Fibroblast of pulmonary artery (primary cell): ENCODE measurements at regions not wholly inside any gene's neighbourhood (a gene's known extent, or its start where the extent isn't known, plus 50 kb on each side); places are given as distances from the start of the nearest gene placed in this dataset.
"Not testable (repeated sequence)": the region's sequence is repeated elsewhere in the genome, so short reads cannot be mapped to it uniquely, and the experiment has no call there.

Experiments used
- DNase-seq: peaks from one replicate; pipeline ENCODE4 v3.0.0-alpha.2; 2010; ENCODE audit warnings: low read depth
- H3K4me3 ChIP-seq: replicated peaks from 2 replicates; pipeline ENCODE4 v1.5.1; 2011; ENCODE audit warnings: low read depth, mild to moderate bottlenecking, control low read depth, low read length, moderate library complexity

DNA sequence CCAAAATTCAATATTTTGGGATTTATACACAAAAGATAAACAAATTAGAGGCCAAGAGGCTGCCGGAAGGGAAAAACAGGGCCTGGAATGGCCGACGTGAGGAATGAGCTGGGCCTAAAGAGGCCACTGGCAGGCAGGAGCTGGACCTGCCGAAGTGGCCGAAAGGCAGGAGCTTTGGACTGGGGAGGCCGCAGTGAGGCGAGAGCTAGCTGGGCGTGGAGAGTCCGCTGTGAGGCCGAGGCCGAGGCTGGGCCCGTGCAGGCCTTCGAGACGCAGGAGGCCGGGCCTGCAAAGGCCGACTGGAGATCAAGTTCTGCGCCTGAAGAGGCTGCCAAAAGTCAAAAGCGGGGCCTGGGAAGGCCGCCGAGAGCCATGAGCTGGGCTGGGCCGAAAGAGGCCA lies 316.5 kb downstream of the OR4F29 start:
- not testable (repeated sequence) for H3K4me3 ChIP-seq, DNase-seq

DNA sequence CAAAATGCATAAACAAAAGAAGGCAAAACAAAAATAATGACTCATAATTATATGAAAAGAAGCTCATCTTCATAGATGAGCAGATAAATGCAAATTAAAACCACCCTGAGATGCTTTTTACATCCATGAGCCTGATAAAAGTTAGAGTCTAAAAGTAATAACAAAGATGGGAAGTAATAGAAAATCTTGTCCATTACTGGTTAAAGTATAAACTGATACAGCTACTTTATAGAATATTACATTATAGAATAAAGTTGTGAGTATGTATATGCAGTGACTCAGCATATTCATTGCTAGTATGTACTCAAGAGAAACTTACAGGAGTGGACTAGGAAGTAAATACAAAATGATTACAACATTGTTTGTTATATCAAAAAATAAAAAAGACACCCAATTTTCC lies 333.0 kb downstream of the OR4F29 start:
- DNase-seq, result not testable (repeated sequence)

DNA sequence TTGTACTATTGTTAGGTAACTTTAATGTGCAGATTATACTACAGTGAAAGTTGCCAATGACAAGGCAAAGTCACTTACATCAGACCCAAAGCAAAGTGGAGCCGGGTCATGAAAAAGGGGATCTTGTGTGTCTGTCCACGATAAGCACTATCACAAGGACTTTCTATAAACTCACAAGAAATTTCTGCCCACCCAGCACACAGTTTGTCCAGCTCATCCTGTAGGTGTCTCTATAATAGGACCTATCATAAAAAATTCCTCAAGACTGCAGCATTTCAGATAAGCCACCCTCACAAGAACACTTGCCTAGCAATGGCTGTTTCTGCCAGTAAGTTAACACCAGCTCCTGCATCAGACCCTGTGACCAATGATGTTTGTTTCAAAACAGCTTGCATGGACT lies 335.9 kb downstream of the OR4F29 start:
- not testable (repeated sequence) for H3K4me3 ChIP-seq

More for the DNA sequence above, 333.0 kb downstream of the OR4F29 start:
- H3K4me3 ChIP-seq, result not testable (repeated sequence)

DNA sequence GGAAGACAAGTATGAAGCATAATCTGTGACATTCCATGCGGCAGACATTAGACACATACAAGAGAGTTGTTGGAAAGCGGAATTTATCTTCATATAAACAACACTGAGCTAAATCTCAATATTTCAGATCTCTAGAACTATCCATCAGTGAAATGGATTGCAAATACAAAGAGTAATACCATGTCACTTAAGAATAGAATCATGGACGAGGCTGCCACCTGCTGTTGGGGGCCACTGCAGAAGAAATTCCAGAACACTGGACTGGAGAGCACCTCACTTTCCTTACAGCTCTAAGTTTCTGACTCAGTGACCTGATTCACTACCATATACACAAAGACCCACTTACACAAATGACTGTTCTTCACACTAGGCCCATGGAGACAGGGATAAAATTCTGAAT lies 346.7 kb downstream of the OR4F29 start:
- not testable (repeated sequence) for DNase-seq, H3K4me3 ChIP-seq

More for the DNA sequence above, 335.9 kb downstream of the OR4F29 start:
- not testable (repeated sequence) for DNase-seq

DNA sequence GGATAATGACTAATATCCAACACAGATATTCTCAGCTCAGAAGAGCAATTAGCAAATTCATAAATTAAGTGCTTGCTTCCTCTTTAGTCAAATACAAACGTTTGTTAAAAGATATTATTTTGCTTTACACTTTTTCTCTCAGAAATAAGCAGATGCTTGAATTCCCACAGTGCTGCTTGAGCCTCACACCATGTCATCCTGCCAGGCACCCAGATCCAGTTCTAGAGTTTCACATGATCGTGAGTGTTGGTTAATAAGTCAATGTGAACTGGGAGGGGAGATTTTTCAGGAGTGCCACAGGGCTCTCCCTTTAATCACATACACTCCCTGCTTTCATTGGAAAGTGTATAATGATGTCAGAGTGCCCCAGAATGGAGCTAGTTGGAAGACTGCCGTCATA lies 352.0 kb downstream of the OR4F29 start:
- H3K4me3 ChIP-seq, DNase-seq: not testable (repeated sequence)

DNA sequence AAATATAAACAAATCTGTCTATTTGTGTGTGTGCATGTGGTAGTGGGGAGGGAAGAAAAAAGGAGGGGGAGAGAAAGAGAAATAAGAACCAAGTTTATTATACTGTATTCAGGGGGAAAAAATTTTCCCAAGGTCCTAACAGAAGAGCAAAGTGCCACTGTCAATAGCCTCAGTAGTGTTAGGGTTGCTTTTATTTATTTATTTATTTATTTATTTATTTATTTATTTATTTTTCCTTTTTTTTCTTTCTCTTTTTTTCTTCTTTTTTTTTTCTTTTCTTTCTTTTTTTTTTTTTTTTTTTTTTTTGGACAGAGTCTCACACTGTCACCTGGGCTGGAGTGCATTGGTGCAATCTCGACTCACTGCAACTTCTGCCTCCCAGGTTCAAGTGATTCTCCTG lies 352.7 kb downstream of the OR4F29 start:
- not testable (repeated sequence) for H3K4me3 ChIP-seq, DNase-seq

DNA sequence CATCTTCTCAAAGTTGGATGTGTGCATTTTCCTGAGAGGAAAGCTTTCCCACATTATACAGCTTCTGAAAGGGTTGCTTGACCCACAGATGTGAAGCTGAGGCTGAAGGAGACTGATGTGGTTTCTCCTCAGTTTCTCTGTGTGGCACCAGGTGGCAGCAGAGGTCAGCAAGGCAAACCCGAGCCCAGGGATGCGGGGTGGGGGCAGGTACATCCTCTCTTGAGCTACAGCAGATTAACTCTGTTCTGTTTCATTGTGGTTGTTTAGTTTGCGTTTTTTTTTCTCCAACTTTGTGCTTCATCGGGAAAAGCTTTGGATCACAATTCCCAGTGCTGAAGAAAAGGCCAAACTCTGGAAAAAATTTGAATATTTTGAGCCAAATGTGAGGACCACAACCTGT lies 360.2 kb downstream of the OR4F29 start:
- H3K4me3 ChIP-seq, DNase-seq: not testable (repeated sequence)

DNA sequence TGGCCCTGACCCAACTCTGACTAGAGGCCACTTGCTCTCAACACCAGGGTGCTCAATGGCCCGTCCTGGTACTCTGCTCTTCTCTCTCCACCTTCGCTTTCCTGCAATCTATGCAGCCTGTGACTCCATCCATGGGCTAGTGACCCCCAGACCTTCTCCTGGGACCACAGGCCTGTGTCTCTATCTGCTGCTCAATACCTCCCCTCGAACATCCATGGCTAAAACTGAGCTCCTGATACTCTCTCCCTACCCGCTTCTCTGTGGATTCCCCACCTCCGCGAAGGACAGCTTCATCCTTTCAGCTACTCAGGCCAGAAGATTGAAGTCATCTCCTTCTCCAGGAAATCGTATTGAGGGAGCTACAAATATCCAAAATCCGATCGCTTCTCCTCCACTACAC lies 363.4 kb downstream of the OR4F29 start:
- not testable (repeated sequence) for H3K4me3 ChIP-seq, DNase-seq

DNA sequence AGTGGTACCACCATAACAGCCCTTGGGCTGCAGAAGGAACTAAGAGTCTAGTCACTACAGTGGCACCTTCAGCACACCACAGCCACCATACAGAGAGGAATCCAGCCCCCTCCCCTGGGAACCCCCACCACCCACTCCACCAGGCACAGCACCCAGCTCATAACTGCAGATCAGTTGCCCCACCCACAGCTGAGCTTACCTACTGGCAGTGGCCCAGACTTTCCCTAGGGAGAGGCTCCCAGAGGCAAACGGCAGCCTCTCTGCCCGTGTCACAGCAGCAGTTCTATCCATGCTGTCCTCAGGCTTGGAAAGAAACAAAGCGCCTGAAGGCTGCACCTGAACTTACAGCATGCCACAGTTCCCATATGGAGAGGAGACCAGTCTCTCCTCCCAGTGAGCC lies 372.3 kb downstream of the OR4F29 start:
- not testable (repeated sequence) for H3K4me3 ChIP-seq, DNase-seq

DNA sequence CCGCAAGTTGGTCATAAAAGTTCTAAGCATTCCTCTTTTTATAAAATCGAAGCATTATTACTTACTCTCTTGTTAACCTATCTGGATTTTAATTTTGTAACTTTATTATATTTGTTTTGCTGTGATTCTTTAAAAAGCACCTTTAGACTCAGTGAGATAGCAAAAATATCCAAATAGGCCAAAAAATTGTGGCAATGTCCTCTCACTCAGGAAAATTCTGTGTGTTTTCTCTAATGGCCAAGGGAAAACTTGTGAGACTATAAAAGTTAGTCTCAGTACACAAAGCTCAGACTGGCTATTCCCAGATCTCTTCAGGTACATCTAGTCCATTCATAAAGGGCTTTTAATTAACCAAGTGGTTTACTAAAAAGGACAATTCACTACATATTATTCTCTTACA lies 386.4 kb downstream of the OR4F29 start, which contains the start of gene OR4F5:
Gene OR4F5 (plus strand): TSS at position 301 of the 400 bp plus-strand sequence.
- H3K4me3 ChIP-seq, DNase-seq: not testable (repeated sequence)

DNA sequence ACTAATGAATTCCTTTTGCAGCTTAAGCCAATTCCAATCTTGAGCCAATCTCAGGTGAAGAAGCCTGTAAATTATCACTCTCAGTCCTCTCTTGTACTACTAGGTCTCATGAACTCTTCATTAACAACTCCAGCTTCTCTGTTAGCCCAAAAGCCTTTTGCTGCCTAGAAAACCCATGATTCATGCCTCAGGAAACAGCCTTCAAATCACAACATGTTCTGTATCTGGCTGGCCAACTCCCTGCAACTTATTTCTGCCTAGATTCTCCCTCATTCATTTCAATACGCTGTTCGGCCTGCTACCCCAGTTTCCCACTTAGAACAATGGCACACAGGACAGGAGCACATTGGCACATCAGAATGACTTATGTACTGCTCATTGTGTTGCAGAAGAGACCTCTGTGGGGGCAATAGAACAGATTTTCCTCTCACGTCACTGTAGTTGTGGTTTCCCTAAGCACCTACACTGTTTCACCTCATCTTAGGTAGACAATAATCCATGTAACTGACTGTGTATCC lies 395.4 kb downstream of the OR4F29 start:
- not testable (repeated sequence) for DNase-seq, H3K4me3 ChIP-seq

DNA sequence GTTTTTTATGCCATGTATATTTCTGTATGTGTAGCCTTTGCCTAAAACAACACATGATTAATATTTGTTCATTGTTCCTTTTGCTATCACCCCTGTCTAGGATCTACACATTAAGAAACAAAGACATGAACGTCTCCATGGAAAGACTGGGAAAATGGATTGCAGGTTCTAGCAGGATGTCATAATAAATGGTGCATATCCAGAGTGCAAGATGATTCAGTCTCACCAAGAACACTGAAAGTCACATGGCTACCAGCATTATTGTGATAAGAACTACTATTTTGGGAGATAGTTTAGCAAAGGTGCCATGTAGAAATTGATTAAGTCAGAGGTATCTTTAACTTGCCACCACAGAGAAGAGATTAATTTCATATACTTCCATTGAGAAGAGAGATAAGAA lies 398.3 kb downstream of the OR4F29 start:
- not testable (repeated sequence) for H3K4me3 ChIP-seq, DNase-seq

DNA sequence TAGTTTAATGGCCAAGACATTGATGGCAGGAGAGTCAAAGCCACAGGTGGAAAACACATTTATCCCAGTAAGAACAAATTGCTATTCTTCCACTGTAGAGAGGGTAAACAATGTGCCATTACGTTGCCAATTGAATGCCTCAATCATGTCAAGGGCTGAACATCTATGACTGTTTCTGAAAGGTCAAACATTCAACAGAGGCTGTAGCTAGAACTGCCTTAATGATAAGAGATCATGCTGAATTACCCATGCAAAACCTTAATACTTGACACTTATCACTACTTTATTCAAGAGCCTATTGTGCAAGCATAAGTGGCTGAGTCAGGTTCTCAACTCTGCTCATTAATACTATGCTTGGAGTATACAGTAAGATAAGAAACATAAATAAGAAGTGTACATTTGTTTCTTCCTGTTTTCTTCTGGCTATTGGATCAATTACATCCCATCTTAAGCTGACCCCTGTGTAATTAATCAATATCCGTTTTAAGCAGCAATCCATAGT lies 409.5 kb downstream of the OR4F29 start:
- not testable (repeated sequence) for DNase-seq, H3K4me3 ChIP-seq

DNA sequence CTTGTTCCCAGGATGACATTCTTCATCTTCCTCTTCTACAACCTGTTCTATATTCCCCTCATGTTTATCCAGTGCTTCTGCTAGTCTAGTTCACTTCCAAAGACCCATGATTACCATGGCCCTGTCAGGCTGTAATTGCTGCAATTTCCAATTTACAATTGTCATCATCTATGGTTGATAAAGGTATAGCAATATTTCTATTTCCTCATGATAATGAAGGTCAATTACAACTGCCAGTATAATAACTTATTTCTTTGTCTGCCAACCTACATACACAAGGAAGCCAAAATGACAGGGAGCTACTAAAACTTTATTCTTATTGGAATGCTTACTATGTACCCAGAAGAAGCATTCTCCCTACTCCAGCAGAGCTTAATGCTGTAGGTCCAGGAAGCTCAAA lies 410.3 kb downstream of the OR4F29 start:
- not testable (repeated sequence) for H3K4me3 ChIP-seq

DNA sequence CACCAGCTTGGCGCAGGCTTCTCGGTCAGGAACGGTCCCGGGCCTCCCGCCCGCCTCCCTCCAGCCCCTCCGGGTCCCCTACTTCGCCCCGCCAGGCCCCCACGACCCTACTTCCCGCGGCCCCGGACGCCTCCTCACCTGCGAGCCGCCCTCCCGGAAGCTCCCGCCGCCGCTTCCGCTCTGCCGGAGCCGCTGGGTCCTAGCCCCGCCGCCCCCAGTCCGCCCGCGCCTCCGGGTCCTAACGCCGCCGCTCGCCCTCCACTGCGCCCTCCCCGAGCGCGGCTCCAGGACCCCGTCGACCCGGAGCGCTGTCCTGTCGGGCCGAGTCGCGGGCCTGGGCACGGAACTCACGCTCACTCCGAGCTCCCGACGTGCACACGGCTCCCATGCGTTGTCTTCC lies 422.3 kb downstream of the OR4F29 start:
- not testable (repeated sequence) for DNase-seq, H3K4me3 ChIP-seq

More for the DNA sequence above, 410.3 kb downstream of the OR4F29 start:
- DNase-seq, result not testable (repeated sequence)

DNA sequence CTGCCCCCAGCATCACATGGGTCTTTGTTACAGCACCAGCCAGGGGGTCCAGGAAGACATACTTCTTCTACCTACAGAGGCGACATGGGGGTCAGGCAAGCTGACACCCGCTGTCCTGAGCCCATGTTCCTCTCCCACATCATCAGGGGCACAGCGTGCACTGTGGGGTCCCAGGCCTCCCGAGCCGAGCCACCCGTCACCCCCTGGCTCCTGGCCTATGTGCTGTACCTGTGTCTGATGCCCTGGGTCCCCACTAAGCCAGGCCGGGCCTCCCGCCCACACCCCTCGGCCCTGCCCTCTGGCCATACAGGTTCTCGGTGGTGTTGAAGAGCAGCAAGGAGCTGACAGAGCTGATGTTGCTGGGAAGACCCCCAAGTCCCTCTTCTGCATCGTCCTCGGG lies 434.2 kb downstream of the OR4F29 start:
- H3K4me3 ChIP-seq, DNase-seq: not testable (repeated sequence)

DNA sequence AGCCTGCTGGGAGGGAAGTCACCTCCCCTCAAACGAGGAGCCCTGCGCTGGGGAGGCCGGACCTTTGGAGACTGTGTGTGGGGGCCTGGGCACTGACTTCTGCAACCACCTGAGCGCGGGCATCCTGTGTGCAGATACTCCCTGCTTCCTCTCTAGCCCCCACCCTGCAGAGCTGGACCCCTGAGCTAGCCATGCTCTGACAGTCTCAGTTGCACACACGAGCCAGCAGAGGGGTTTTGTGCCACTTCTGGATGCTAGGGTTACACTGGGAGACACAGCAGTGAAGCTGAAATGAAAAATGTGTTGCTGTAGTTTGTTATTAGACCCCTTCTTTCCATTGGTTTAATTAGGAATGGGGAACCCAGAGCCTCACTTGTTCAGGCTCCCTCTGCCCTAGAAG lies 435.5 kb downstream of the OR4F29 start:
- DNase-seq, H3K4me3 ChIP-seq: not testable (repeated sequence)

DNA sequence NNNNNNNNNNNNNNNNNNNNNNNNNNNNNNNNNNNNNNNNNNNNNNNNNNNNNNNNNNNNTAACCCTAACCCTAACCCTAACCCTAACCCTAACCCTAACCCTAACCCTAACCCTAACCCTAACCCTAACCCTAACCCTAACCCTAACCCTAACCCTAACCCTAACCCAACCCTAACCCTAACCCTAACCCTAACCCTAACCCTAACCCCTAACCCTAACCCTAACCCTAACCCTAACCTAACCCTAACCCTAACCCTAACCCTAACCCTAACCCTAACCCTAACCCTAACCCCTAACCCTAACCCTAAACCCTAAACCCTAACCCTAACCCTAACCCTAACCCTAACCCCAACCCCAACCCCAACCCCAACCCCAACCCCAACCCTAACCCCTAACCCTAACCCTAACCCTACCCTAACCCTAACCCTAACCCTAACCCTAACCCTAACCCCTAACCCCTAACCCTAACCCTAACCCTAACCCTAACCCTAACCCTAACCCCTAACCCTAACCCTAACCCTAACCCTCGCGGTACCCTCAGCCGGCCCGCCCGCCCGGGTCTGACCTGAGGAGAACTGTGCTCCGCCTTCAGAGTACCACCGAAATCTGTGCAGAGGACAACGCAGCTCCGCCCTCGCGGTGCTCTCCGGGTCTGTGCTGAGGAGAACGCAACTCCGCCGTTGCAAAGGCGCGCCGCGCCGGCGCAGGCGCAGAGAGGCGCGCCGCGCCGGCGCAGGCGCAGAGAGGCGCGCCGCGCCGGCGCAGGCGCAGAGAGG lies 441.3 kb downstream of the OR4F29 start:
- DNase-seq, H3K4me3 ChIP-seq: not testable (repeated sequence)
